ENCODE measurements at regions not wholly inside any gene's neighbourhood (a gene's known extent, or its start where the extent isn't known, plus 50 kb on each side); places are given as distances from the start of the nearest gene placed in this dataset.
A peak's percentile ranks its signal among the peaks of the same experiment; 100 is the strongest.

GRCh38 chr3:150242220-150242936, 165.7 kb upstream of the TSC22D2 start:
- TF ChIP-seq CTCF (IDR thresholded peaks at IDR 0.05; ENCODE audit: unreplicated experiment in 3 of 3): no peak
- peak overlapping the region in 1 of 3 experiments; percentile 23 for H3K4me3 Mint-ChIP-seq
- no peaks in the 10 kb centered on the region for H3K9me3 Mint-ChIP-seq
- no peaks in the 10 kb centered on the region for H3K27me3 Mint-ChIP-seq (ENCODE audit: low read depth)
- no peaks in the 10 kb centered on the region for H3K36me3 Mint-ChIP-seq (ENCODE audit: low read depth)
- H3K27ac Mint-ChIP-seq: peak overlapping the region; percentile 55 to 83 (median 73)
- H3K4me1 Mint-ChIP-seq: peaks cover 59% of the 10 kb centered on the region

- no peak for TF ChIP-seq CTCF (IDR thresholded peaks at IDR 0.05; ENCODE audit: unreplicated experiment in 3 of 3)
- H3K9me3 Mint-ChIP-seq: no peaks in the 10 kb centered on the region
- H3K27me3 Mint-ChIP-seq (ENCODE audit: low read depth): no peaks in the 10 kb centered on the region
- peak overlapping the region in 1 of 3 experiments; percentile 49 for H3K27ac Mint-ChIP-seq
- H3K36me3 Mint-ChIP-seq (ENCODE audit: low read depth): no peaks in the 10 kb centered on the region
- no peak overlapping the region for H3K4me3 Mint-ChIP-seq
- H3K4me1 Mint-ChIP-seq: peaks cover 71% of the 10 kb centered on the region
Measured at GRCh38 chr3:150240891-150241290, 167.2 kb upstream of the TSC22D2 start.

- no peaks in the 10 kb centered on the region for H3K9me3 Mint-ChIP-seq
- H3K4me1 Mint-ChIP-seq: peaks cover 74% of the 10 kb centered on the region
- H3K27ac Mint-ChIP-seq: peak overlapping the region in 2 of 3 experiments; percentile 24 to 41
- no peaks in the 10 kb centered on the region for H3K27me3 Mint-ChIP-seq (ENCODE audit: low read depth)
- no peaks in the 10 kb centered on the region for H3K36me3 Mint-ChIP-seq (ENCODE audit: low read depth)
- TF ChIP-seq CTCF (IDR thresholded peaks at IDR 0.05; ENCODE audit: unreplicated experiment in 3 of 3): no peak
- no peak overlapping the region for H3K4me3 Mint-ChIP-seq
Measured at GRCh38 chr3:150239766-150240165, 168.3 kb upstream of the TSC22D2 start.

GRCh38 chr3:150238995-150239619, 169.0 kb upstream of the TSC22D2 start:
- Mint-ChIP-seq H3K36me3 (ENCODE audit: low read depth) (no peaks in the 10 kb centered on the region), H3K4me3 (no peak overlapping the region), H3K9me3 (no peaks in the 10 kb centered on the region), H3K27me3 (ENCODE audit: low read depth) (no peaks in the 10 kb centered on the region), H3K27ac (peak overlapping the region in 2 of 3 experiments; percentile 2 to 24), H3K4me1 (peaks cover 73% of the 10 kb centered on the region)
- TF ChIP-seq CTCF (IDR thresholded peaks at IDR 0.05; ENCODE audit: unreplicated experiment in 3 of 3): peak; percentile 41 to 59 (median 50)

- H3K36me3 Mint-ChIP-seq (ENCODE audit: low read depth): no peaks in the 10 kb centered on the region
- no peaks in the 10 kb centered on the region for H3K9me3 Mint-ChIP-seq
- H3K27ac Mint-ChIP-seq: peak overlapping the region in 2 of 3 experiments; percentile 49 to 71
- H3K4me3 Mint-ChIP-seq: no peak overlapping the region
- H3K4me1 Mint-ChIP-seq: peaks cover 68% of the 10 kb centered on the region
- H3K27me3 Mint-ChIP-seq (ENCODE audit: low read depth): no peaks in the 10 kb centered on the region
- TF ChIP-seq CTCF (IDR thresholded peaks at IDR 0.05; ENCODE audit: unreplicated experiment in 3 of 3): no peak
Measured at GRCh38 chr3:150238048-150238802, 169.9 kb upstream of the TSC22D2 start.
